ENCODE measurements at regions not wholly inside any gene's neighbourhood (a gene's known extent, or its start where the extent isn't known, plus 50 kb on each side); places are given as distances from the start of the nearest gene placed in this dataset.

DNA sequence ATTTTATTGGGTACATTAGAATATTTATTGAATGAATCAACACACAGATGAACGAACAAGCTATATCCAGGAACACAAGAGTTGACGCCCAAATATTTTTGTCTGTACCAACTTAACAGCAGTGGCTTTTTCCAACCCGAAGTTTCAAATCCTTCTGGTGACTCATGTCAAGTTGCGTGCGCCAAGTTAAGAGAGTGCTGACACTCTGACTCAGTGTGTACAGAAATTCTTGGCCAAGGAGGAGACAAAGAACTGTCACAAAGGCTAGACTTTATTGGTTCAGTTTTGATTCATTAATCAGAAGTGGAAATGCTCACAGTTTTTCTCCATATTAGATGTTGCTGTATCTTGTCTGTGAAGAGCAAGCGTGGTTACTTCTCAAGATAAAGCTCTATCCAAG is 59.6 kb upstream of the TSC22D2 start:
- Histone ChIP-seq H3K27me3 (no peaks in the 10 kb centered on the region), H3K4me3 (ENCODE audit: low read depth, low read length) (no peak overlapping the region), H3K4me1 (no peaks in the 10 kb centered on the region), H3K9me3 (no peaks in the 10 kb centered on the region), H3K36me3 (no peaks in the 10 kb centered on the region)
- no peak for DNase-seq
- TF ChIP-seq, protein P1, sequence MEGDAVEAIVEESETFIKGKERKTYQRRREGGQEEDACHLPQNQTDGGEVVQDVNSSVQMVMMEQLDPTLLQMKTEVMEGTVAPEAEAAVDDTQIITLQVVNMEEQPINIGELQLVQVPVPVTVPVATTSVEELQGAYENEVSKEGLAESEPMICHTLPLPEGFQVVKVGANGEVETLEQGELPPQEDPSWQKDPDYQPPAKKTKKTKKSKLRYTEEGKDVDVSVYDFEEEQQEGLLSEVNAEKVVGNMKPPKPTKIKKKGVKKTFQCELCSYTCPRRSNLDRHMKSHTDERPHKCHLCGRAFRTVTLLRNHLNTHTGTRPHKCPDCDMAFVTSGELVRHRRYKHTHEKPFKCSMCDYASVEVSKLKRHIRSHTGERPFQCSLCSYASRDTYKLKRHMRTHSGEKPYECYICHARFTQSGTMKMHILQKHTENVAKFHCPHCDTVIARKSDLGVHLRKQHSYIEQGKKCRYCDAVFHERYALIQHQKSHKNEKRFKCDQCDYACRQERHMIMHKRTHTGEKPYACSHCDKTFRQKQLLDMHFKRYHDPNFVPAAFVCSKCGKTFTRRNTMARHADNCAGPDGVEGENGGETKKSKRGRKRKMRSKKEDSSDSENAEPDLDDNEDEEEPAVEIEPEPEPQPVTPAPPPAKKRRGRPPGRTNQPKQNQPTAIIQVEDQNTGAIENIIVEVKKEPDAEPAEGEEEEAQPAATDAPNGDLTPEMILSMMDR (IDR thresholded peaks at IDR 0.05; ENCODE audit: low read depth, low read length) = no peak

DNA sequence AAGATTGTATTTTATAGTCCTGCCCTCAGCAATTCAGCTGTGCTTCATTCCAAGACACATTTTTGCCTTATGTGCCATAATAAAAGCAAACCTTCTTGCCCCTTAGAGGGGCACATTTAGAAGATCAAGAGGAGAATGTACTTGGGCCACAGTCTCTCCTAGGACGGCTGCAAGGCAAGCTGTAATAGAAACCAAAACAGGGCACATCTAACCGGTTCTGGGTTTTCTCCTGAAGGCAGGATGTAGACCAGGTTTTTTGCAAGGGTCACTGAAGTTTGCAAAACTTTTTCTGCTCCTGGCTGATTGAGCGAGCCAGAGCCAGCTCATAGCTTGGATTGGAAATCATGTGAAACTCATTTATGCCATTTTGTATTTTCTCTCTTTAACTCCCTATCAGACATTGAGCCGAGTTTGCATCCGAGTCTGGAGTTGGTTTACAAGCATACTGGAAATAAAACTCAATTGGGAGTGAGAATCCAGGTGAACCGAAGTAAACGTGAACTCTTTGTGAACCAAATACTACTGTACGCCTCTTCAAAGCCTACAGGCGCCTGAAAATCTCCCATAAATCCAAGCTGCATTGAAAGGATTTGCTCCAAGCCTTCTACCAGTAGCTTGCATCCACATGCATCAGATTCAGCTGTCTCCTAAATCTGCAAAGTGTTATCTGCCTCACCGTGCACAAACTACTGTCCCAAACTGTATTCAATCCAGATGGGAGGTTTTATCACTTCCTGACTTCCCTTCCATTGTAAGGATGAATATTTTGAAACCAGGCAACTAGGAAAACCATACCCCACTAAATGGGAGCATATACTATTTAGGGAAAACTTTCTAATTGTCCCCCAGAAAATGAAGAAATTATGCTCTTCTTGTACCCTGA is 60.9 kb upstream of the TSC22D2 start:
- no peaks in the 10 kb centered on the region for H3K27me3 ChIP-seq
- DNase-seq = no peak
- H3K4me1 ChIP-seq = no peaks in the 10 kb centered on the region
- no peaks in the 10 kb centered on the region for H3K36me3 ChIP-seq
- H3K4me3 ChIP-seq (ENCODE audit: low read depth, low read length) = no peak overlapping the region
- no peaks in the 10 kb centered on the region for H3K9me3 ChIP-seq
- TF ChIP-seq, protein P1 (IDR thresholded peaks at IDR 0.05; ENCODE audit: low read depth, low read length) = no peak

DNA sequence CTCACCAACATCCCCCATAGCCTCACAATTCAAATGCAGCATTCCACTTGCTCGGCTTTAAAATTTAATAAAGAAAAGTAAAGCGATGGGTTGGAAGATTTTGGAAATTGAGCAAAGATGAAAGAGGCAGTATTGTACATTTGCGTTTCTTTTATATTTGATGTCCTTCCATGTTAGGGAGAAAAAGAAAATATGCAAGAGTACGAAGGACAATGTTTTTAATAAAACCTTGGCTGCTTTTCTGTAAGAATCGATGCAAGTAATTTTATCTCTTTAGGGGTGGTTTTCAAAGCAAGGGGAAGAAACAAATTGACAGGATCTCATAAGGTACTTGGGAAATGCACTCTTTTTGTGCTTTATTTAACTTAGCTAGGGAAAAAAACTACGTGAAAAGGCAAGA is 61.8 kb upstream of the TSC22D2 start:
- Histone ChIP-seq H3K9me3 (no peaks in the 10 kb centered on the region), H3K4me1 (no peaks in the 10 kb centered on the region), H3K27me3 (no peaks in the 10 kb centered on the region), H3K4me3 (ENCODE audit: low read depth, low read length) (no peak overlapping the region), H3K36me3 (no peaks in the 10 kb centered on the region)
- DNase-seq = no peak
- TF ChIP-seq, protein P1 (IDR thresholded peaks at IDR 0.05; ENCODE audit: low read depth, low read length) = no peak

DNA sequence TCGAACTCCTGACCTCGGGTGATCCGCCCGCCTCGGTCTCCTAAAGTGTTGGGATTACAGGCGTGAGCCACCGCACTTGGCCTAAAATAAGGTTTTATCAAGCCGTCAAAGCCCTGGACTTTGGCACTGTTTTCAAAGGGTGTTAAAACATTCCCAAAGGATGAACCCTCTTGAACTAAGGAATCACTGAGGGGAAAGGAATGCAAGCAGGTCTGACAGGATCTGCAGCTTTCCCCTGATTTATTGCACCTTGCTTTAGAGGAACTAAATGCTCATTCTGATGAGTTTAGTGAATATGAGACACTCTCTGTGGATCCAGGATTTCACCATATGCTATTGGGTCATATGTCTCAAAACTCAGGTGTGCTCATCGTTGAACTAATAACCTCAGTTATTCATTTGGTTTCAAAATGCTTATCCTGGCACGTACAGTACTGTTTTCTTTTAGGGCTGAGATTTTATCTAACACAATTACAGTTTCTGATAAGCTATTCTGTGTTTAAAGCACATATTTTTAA is 63.0 kb upstream of the TSC22D2 start:
- Histone ChIP-seq H3K4me1 (no peaks in the 10 kb centered on the region), H3K9me3 (no peaks in the 10 kb centered on the region), H3K4me3 (ENCODE audit: low read depth, low read length) (no peak overlapping the region), H3K36me3 (no peaks in the 10 kb centered on the region), H3K27me3 (no peaks in the 10 kb centered on the region)
- DNase-seq = no peak
- TF ChIP-seq, protein P1 (IDR thresholded peaks at IDR 0.05; ENCODE audit: low read depth, low read length) = no peak

DNA sequence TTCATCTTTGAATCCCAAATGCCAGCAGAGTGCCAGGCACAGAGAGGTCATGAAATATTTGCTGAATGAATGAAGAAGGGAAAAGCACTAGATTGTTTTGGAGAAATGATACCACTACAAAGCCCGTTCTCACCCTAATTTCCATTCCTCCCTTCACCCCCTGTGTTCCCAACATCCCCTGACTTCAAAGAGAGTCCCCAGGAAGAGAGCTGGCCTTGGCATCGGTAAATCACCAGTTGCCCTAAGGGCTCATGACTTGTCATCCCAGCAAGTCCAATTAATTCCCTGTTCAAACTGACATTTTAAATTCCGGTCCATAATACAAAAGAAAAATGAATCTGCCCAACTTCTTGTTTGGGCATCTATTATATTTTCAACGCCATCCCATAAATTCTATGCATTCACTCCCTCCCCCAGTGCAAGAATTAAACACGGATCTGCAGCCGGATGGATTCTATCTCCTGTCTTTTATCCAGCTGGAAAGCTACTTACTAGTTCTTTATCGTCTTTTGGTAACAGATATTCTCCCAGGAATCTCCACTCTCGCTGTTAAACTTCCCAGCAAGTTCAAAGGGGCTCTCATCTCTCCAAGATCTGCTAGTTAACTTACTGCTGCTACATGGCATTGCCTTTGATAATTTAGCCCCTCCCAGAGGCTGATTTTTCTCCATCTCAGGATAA is 63.9 kb upstream of the TSC22D2 start:
- TF ChIP-seq, protein P1 (IDR thresholded peaks at IDR 0.05; ENCODE audit: low read depth, low read length) = no peak

More for the DNA sequence above, 63.9 kb upstream of the TSC22D2 start:
- Histone ChIP-seq H3K27me3 (no peaks in the 10 kb centered on the region), H3K4me1 (no peaks in the 10 kb centered on the region), H3K36me3 (no peaks in the 10 kb centered on the region), H3K4me3 (ENCODE audit: low read depth, low read length) (no peak overlapping the region), H3K9me3 (no peaks in the 10 kb centered on the region)
- DNase-seq = no peak

Measured in BE2C (cell line).